Subcutaneous abdominal adipose tissue (tissue), 5 donors: ENCODE measurements at regions not wholly inside any gene's neighbourhood (a gene's known extent, or its start where the extent isn't known, plus 50 kb on each side); places are given as distances from the start of the nearest gene placed in this dataset.
"Not testable (repeated sequence)": the region's sequence is repeated elsewhere in the genome, so short reads cannot be mapped to it uniquely, and the experiment has no call there.

Source experiments
- H3K27ac ChIP-seq: one replicate; pipeline ENCODE4 v1.7.0; 2013; ENCODE audit warnings: low read depth, mild to moderate bottlenecking, inconsistent platforms, low read length, moderate library complexity
- H3K27me3 ChIP-seq, 5 donors: one replicate each; pipeline ENCODE4 v1.7.0; 2013; ENCODE audit warnings: low read length in 5 of 5, inconsistent platforms in 1 of 5; ENCODE audit not compliant: control insufficient read depth in 5 of 5, insufficient read depth in 4 of 5
- H3K36me3 ChIP-seq, 5 donors: one replicate each; pipeline ENCODE4 v1.7.0; 2013; ENCODE audit warnings: low read length in 5 of 5; ENCODE audit not compliant: control insufficient read depth in 5 of 5, insufficient read depth in 5 of 5
- H3K4me1 ChIP-seq, 5 donors: one replicate each; pipeline ENCODE4 v1.7.0; 2013; ENCODE audit warnings: low read length in 5 of 5, mild to moderate bottlenecking in 3 of 5, moderate library complexity in 1 of 5; ENCODE audit not compliant: control insufficient read depth in 5 of 5, insufficient read depth in 5 of 5
- H3K4me3 ChIP-seq, 5 donors: one replicate each; pipeline ENCODE4 v1.7.0; 2013; ENCODE audit warnings: low read length in 5 of 5, low read depth in 1 of 5
- H3K9ac ChIP-seq, 5 donors: one replicate each; pipeline ENCODE4 v1.7.0; 2013; ENCODE audit warnings: low read length in 5 of 5, mild to moderate bottlenecking in 4 of 5, moderate library complexity in 3 of 5
- H3K9me3 ChIP-seq, 5 donors: one replicate each; pipeline ENCODE4 v1.7.0; 2013; ENCODE audit warnings: low read length in 5 of 5; ENCODE audit not compliant: control insufficient read depth in 5 of 5
- donor health status: healthy.
- donor health status: healthy.
- donor health status: healthy.
- donor health status: healthy.
- donor health status: healthy.

DNA sequence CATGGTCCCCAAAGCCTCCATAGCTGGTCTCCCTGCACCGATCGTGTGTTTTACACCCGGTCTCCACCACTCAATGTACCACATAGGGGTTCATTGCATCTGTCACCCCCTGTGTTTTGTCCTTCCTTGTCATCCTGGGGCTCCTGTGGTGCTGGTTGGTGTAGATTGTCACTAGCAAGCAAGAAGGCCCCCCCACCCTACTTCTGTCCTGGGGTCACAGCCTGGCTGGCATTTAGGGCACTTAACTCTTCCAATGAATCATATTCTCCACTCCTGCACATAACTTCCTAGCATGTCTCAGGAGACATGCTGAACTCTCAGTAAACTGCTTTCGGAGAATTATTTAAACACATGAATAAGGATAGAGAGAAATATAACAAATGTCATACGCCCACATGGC is 161.4 kb downstream of the BCL2L11 start:
- H3K27ac ChIP-seq = not testable (repeated sequence)

DNA sequence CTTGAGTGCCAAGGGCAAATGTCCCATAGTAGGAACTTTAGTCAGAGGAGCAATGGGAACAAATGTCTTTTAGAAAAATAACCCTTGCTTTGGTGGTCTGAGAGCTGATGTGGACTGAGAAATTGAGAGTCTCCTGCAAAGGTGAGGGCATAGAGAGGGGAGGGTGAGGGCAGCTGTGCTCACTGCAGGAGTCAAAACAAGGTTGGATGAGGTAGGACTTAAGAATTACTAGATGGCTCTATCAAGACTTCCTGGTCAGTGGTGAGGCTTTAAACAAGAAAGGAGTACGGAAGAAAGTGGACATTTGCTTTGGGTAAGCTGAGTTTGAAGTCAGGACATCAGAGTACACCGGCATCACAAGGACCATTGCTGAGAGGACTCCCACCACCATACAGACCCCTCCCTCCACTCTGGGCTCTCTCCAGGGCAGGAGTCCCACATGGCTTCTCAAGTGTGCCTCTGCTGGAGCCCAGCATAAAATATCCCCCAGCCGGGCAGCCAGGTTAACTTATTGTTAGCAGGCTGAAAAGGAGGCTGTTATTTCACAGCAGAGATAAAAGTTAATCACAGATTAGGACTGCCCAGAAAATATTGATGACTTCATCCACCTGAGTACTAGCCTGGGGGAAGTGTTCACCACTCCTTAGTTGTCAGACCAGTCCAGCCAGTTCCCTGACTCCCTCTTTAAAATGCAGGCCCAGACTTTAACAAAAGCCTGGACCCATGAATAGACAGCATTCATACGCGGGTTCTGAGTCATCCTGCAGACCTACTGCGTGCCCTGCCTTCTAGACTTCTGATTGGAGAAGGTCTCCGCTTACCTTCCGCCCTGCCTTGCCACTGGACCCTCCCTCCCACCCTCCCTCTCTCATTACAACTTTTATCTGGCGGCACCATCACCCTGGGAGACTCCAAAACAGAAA is 167.2 kb downstream of the BCL2L11 start:
- H3K27me3 ChIP-seq, H3K36me3 ChIP-seq, H3K4me1 ChIP-seq, H3K27ac ChIP-seq, H3K9ac ChIP-seq, H3K4me3 ChIP-seq, H3K9me3 ChIP-seq: not testable (repeated sequence)

More for the DNA sequence above, 161.4 kb downstream of the BCL2L11 start:
- not testable (repeated sequence) for H3K36me3 ChIP-seq, H3K9ac ChIP-seq, H3K27me3 ChIP-seq, H3K4me3 ChIP-seq, H3K9me3 ChIP-seq, H3K4me1 ChIP-seq

- H3K27me3 ChIP-seq, H3K27ac ChIP-seq, H3K4me3 ChIP-seq, H3K4me1 ChIP-seq, H3K36me3 ChIP-seq, H3K9ac ChIP-seq, H3K9me3 ChIP-seq: not testable (repeated sequence)
These were observed 169.7 kb downstream of the BCL2L11 start for GRCh38 chr2:111290370-111290769.

DNA sequence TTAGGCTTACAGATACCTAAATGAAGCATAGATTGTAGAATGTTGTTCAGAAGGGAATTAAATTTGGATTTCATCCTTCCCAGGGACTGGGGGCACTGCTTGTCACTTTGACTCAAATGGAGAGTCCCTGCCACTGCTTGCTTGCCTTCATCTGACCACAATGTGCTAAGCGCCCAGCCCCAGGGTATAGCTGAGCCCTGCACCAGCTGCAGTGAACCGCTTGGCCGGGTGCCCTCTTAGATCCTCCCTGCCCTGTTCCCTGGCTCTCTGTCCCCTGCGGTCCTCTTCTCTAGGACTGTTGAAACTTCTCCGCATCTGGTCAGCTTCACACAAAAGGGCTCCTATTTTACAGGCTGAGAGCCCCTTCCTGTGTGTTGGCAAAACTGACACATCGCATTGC is 170.9 kb downstream of the BCL2L11 start:
- H3K9me3 ChIP-seq, H3K9ac ChIP-seq, H3K4me3 ChIP-seq, H3K27me3 ChIP-seq, H3K27ac ChIP-seq, H3K4me1 ChIP-seq, H3K36me3 ChIP-seq: not testable (repeated sequence)

DNA sequence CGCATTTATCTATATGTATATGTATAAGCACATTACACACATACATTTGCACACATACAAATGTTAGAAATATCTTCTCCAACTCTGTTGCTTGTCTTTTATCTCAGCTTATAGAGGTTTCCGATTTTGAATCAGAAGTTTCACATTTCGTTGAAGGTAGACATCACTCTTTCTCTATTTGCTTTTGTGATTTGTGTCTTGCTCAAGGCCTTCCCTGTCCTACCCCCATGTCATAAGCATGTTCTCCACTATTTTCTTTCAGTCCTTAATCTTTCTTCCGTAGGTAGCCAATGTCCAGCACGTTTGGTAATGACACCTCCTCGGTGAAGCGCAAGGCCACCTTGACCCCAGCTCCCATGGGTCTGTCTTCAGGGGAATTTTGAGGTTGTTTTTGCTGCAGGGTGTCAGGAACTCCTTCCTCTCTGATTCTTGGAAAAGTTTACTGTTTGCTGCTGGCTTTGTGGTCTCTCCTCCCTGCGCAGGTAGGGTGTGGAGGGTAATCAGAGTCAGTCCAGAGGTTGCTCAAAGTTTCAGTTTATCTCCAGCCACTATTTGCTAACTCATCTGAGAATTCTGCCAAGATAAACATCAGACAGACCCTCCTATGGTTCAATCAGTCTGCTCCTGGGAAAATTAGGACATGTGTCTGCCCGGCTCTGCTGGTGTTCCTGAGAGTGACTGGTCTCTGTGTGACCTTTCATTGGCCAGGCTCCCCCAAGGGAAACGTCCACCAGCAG is 171.7 kb downstream of the BCL2L11 start:
- not testable (repeated sequence) for H3K9ac ChIP-seq, H3K9me3 ChIP-seq, H3K4me1 ChIP-seq, H3K27ac ChIP-seq, H3K36me3 ChIP-seq, H3K4me3 ChIP-seq, H3K27me3 ChIP-seq

DNA sequence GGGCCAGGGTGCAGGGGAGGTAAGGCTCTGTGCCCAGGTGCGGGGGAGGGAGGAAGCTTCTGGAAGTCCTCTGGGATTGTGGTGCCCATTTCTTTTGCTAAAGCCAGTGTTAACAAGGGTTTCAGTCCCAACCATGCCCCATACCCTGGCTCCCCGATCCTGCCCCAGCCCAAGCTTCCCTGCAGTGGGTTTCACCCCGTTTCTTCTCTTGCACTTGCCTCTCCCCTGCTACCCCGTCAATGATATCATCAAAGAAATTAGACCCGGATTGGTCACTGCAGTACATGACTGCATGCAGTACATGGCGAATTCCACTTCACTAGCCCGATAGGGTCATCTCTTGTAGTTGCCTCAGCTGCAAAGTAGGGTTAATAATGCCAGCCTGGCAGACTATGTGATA is 174.0 kb downstream of the BCL2L11 start:
- not testable (repeated sequence) for H3K9ac ChIP-seq, H3K4me1 ChIP-seq

GRCh38 chr2:111296122-111296804 is 175.5 kb downstream of the BCL2L11 start:
- H3K9ac ChIP-seq, H3K9me3 ChIP-seq, H3K27ac ChIP-seq, H3K36me3 ChIP-seq, H3K27me3 ChIP-seq, H3K4me3 ChIP-seq, H3K4me1 ChIP-seq: not testable (repeated sequence)

More for the DNA sequence above, 174.0 kb downstream of the BCL2L11 start:
- H3K36me3 ChIP-seq, H3K9me3 ChIP-seq, H3K27ac ChIP-seq, H3K27me3 ChIP-seq, H3K4me3 ChIP-seq: not testable (repeated sequence)

- not testable (repeated sequence) for H3K9me3 ChIP-seq, H3K4me3 ChIP-seq, H3K27me3 ChIP-seq, H3K9ac ChIP-seq, H3K27ac ChIP-seq, H3K36me3 ChIP-seq, H3K4me1 ChIP-seq
These were observed 176.4 kb downstream of the BCL2L11 start for GRCh38 chr2:111297128-111297527.

- H3K4me3 ChIP-seq, H3K36me3 ChIP-seq, H3K9ac ChIP-seq, H3K27ac ChIP-seq, H3K27me3 ChIP-seq, H3K4me1 ChIP-seq, H3K9me3 ChIP-seq: not testable (repeated sequence)
These were observed 178.2 kb downstream of the BCL2L11 start for GRCh38 chr2:111298927-111299326.

DNA sequence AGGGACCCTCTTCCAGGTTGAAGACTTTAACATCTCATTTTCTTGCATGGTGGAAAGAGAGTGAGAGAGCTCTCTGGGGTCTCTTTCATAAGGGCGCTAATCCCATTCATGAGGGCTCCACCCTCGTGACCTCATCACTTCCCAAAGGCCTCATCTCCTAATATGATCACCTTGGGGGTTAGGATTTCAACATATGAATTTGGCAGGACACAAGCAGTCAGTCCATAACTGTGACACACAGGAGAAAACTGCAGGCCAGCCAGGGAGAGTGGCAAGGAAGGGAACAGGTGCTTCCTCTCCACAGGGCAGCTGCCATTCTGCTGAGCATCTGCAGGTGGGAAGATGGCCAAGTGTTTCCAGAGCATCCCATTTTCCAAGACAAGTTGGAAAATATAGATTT is 178.9 kb downstream of the BCL2L11 start:
- not testable (repeated sequence) for H3K9me3 ChIP-seq, H3K36me3 ChIP-seq, H3K4me1 ChIP-seq, H3K27me3 ChIP-seq, H3K4me3 ChIP-seq, H3K27ac ChIP-seq, H3K9ac ChIP-seq
